A549 (cell line): ENCODE measurements at regions not wholly inside any gene's neighbourhood (a gene's known extent, or its start where the extent isn't known, plus 50 kb on each side); places are given as distances from the start of the nearest gene placed in this dataset.

Experiments used
- ATAC-seq, 2 experiments: fragments of 200-7000 bp in 1 of 2; fragments of >200 bp in 1 of 2; cut with Nextera tagmentation in 1 of 2; cut with Tn5 transposase in 1 of 2; 3 replicates each; pipeline versions ENCODE4 v1.8.0 to v1.9.1; 2018 to 2020; ENCODE audit warnings: mild to moderate bottlenecking in 1 of 2, moderate library complexity in 1 of 2
- CTCF ChIA-PET: fragments of 300-600 bp; sonication (Branson Sonifier 250); formaldehyde crosslinking; extraction: SDS; loops from one replicate; lab custom pipeline; 2021; ENCODE audit warnings: antibody characterized with exemption, inconsistent platforms; lab: Yijun Ruan, JAX
- POLR2A ChIA-PET: fragments of 350-600 bp; formaldehyde crosslinking; extraction: SDS; loops from one replicate; lab custom pipeline; 2021; ENCODE audit warnings: antibody characterized with exemption, inconsistent platforms; lab: Yijun Ruan, JAX
- DNase-seq, 2 experiments: peaks; one replicate each; pipeline versions ENCODE4 v3.0.0 to v3.0.0-alpha.2; 2011 to 2016; ENCODE audit warnings: low read depth in 1 of 2, low spot score in 1 of 2
- FAIRE-seq: peaks from 2 replicates; lab custom pipeline; 2011; peaks lifted over from hg19 to GRCh38; lab: Jason Lieb, UNC
- H3K27ac ChIP-seq, 2 experiments: fragments of >200 bp; sonication (Bioruptor Twin); formaldehyde crosslinking; 3 replicates each; pipeline ENCODE4 v1.5.1; 2016 to 2017
- H3K4me1 ChIP-seq: fragments of >200 bp; sonication (Bioruptor Twin); formaldehyde crosslinking; 3 replicates; pipeline ENCODE4 v1.6.1; 2016
- H3K4me2 ChIP-seq: fragments of >200 bp; sonication (Bioruptor Twin); formaldehyde crosslinking; 3 replicates; pipeline ENCODE4 v1.6.1; 2016
- H3K4me3 ChIP-seq: fragments of >200 bp; sonication (Bioruptor Twin); formaldehyde crosslinking; 3 replicates; pipeline ENCODE4 v1.5.1; 2016
- H3K9me3 ChIP-seq: fragments of >200 bp; sonication (Bioruptor Twin); formaldehyde crosslinking; 3 replicates; pipeline ENCODE4 v1.6.1; 2016
- CHD4 ChIP-seq: fragments of 200-600 bp; sonication (generic); IDR thresholded peaks from 2 replicates; pipeline ENCODE4 v1.6.1; 2016; ENCODE audit warnings: antibody characterized with exemption, mild to moderate bottlenecking, borderline replicate concordance
- E2F6 ChIP-seq: IDR thresholded peaks from 2 replicates; pipeline ENCODE4 v1.6.1; 2012; ENCODE audit warnings: low read depth, borderline replicate concordance
- EHMT2 ChIP-seq: fragments of 200-600 bp; sonication (generic); IDR thresholded peaks from 2 replicates; pipeline ENCODE4 v1.6.1; 2016; ENCODE audit warnings: antibody characterized with exemption, low read depth, mild to moderate bottlenecking, moderate library complexity
- ESRRA ChIP-seq: fragments of 150-350 bp; IDR thresholded peaks from 2 replicates; pipeline ENCODE4 v1.6.1; 2014; ENCODE audit warnings: mild to moderate bottlenecking, low read length, borderline replicate concordance
- FOXS1 ChIP-seq: fragments of 250-450 bp; sonication (Bioruptor Pico); IDR thresholded peaks from 2 replicates; pipeline ENCODE4 v1.5.0; 2020; ENCODE audit warnings: mild to moderate bottlenecking, moderate library complexity
- HDAC2 ChIP-seq: fragments of 200-600 bp; sonication (generic); IDR thresholded peaks from 2 replicates; pipeline ENCODE4 v1.6.1; 2016
- HEYL ChIP-seq: fragments of 250-450 bp; sonication (Bioruptor Pico); IDR thresholded peaks from 2 replicates; pipeline ENCODE4 v1.8.0; 2021; ENCODE audit warnings: mild to moderate bottlenecking, moderate library complexity
- HOXB5 ChIP-seq: fragments of 250-450 bp; sonication (Bioruptor Pico); IDR thresholded peaks from 2 replicates; pipeline ENCODE4 v1.5.0; 2020; ENCODE audit warnings: mild to moderate bottlenecking, moderate library complexity
- JUNB ChIP-seq: fragments of >200 bp; sonication (Bioruptor Twin); formaldehyde crosslinking; IDR thresholded peaks from 2 replicates; pipeline ENCODE4 v1.6.1; 2016
- KDM1A ChIP-seq: fragments of 200-600 bp; sonication (generic); IDR thresholded peaks from 2 replicates; pipeline ENCODE4 v1.6.1; 2016; ENCODE audit warnings: low read depth, mild to moderate bottlenecking
- MAZ ChIP-seq: fragments of 150-350 bp; IDR thresholded peaks from 2 replicates; pipeline ENCODE4 v1.6.1; 2014; ENCODE audit warnings: antibody characterized with exemption, low read depth, low read length, borderline replicate concordance
- NR3C1 ChIP-seq: fragments of >200 bp; sonication (Bioruptor Twin); formaldehyde crosslinking; IDR thresholded peaks from 3 replicates; pipeline ENCODE4 v1.6.1; 2017
- POLR2A ChIP-seq: IDR thresholded peaks from 2 replicates; pipeline ENCODE4 v1.6.1; 2012; ENCODE audit warnings: mild to moderate bottlenecking, low read length
- RCOR1 ChIP-seq: fragments of 150-350 bp; IDR thresholded peaks from 2 replicates; pipeline ENCODE4 v1.6.1; 2014; ENCODE audit warnings: antibody characterized with exemption, low read length, low read depth
- RFX5 ChIP-seq: fragments of 450-650 bp; IDR thresholded peaks from 2 replicates; pipeline ENCODE4 v1.7.1; 2014; ENCODE audit warnings: antibody characterized with exemption, mild to moderate bottlenecking, moderate library complexity
- TP53 ChIP-seq: fragments of 250-450 bp; sonication (Bioruptor Pico); IDR thresholded peaks from 2 replicates; pipeline ENCODE4 v1.5.0; 2021; ENCODE audit warnings: mild to moderate bottlenecking, moderate library complexity
- ZC3H11A ChIP-seq: fragments of 450-650 bp; IDR thresholded peaks from 2 replicates; pipeline ENCODE4 v1.6.1; 2014; ENCODE audit warnings: antibody characterized with exemption, mild to moderate bottlenecking
- ZNF302 ChIP-seq: fragments of 250-450 bp; sonication (Bioruptor Pico); IDR thresholded peaks from 2 replicates; pipeline ENCODE4 v1.9.0; 2021; ENCODE audit warnings: inconsistent platforms, mild to moderate bottlenecking, moderate library complexity
- WGBS: methylation state at CpG from one replicate; pipeline ENCODE4 v1.1.6; 2017; ENCODE audit errors: missing lambda C conversion rate; 5-methylcytosine and 5-hydroxymethylcytosine counted together
- TF ChIP-seq, protein P1 (sequence below): fragments of 200-600 bp; sonication (generic); IDR thresholded peaks from 2 replicates; pipeline ENCODE4 v1.6.1; 2016; ENCODE audit warnings: antibody characterized with exemption, mild to moderate bottlenecking, moderate library complexity
- TF ChIP-seq, protein P2 (sequence below): fragments of >200 bp; sonication (Bioruptor Twin); formaldehyde crosslinking; IDR thresholded peaks from 2 replicates; pipeline ENCODE4 v1.6.1; 2016

DNA sequence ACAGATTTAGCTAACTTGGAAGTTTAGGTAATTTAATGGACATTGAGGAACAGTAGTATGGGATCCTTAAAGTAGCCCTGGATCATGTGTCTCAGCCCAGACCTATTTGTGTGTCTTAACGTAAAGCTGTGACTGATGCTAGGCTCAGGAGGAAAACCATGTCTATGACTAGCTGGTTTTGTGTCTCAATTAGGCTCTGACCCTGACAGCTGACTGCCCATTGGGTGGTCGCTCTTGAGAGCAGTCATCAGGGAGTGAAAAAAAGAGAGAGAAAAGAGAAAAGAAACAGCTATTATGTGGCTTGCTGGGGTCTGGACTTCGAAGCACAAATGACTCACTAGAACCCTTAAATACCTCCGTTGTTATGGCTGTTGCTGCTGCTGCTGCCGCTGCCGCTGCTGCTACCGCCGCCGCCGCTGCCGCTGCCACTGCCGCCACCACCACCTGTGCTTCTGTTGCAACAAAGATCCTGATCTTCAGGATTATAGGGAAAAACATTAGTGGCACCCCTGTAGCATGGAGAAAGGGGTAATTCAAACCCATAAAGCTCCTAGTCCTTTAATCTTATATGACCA lies 70.7 kb downstream of the GSPT2 start:
- Histone ChIP-seq H3K4me3 (no peak overlapping the region), H3K27ac (no peak overlapping the region)
- 91% methylated on average over 12 of the region's 12 CpGs for WGBS
- POLR2A ChIA-PET, result interaction anchor here (1.5 kb wide), 1 partner anchor 79 kb away, joined by 3 read pairs; the partner anchor contains the start of gene MAGED1
- TF ChIP-seq MAZ (no peak), CHD4 (no peak)
- TF ChIP-seq, all 56 proteins: peak for 0
- Histone ChIP-seq H3K4me2 (no peak overlapping the region), H3K4me1 (no peaks in the 10 kb centered on the region), H3K9me3 (no peaks in the 10 kb centered on the region)
- FAIRE-seq (no peak), DNase-seq (no peak), ATAC-seq (no peak)
- CTCF ChIA-PET, result no interaction called here

DNA sequence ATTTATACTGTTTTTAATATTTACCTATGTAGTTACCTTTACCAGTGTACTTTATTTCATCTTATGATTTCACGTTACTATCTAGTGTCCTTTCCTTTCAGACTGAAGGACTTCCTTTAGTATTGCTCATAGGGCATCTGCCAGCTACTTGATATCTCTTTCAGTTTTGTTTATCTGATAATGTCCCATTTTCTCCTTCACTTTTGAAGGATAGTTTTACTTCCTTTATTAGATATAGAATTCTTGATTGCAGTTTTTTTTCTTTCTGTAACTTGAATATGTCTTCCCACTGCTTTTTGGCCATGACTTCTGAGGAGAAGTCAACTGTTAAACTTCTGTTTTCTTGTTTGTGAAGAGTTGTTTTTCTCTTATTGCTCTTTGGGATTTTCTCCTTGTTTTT lies 69.4 kb upstream of the MAGED1 start:
- ATAC-seq (no peak), DNase-seq (no peak), FAIRE-seq (no peak)
- Histone ChIP-seq H3K4me3 (no peak overlapping the region), H3K9me3 (no peaks in the 10 kb centered on the region), H3K27ac (no peak overlapping the region), H3K4me2 (no peak overlapping the region), H3K4me1 (no peaks in the 10 kb centered on the region)
- WGBS, result 96% methylated on average over 1 of the region's 1 CpG
- ChIA-PET POLR2A (no interaction called here), CTCF (no interaction called here)
- no peak for TF ChIP-seq HEYL (CRISPR knock-in tag)

- TF ChIP-seq HOXB5 (no peak), POLR2A (no peak), HDAC2 (no peak), ZNF302 (CRISPR knock-in tag) (no peak), FOXS1 (CRISPR knock-in tag) (no peak), RFX5 (no peak), RCOR1 (no peak), EHMT2 (no peak), NR3C1 (no peak), TP53 (CRISPR knock-in tag) (no peak), ESRRA (no peak), E2F6 (no peak), KDM1A (no peak), ZC3H11A (no peak), JUNB (no peak)
- TF ChIP-seq, protein P1, sequence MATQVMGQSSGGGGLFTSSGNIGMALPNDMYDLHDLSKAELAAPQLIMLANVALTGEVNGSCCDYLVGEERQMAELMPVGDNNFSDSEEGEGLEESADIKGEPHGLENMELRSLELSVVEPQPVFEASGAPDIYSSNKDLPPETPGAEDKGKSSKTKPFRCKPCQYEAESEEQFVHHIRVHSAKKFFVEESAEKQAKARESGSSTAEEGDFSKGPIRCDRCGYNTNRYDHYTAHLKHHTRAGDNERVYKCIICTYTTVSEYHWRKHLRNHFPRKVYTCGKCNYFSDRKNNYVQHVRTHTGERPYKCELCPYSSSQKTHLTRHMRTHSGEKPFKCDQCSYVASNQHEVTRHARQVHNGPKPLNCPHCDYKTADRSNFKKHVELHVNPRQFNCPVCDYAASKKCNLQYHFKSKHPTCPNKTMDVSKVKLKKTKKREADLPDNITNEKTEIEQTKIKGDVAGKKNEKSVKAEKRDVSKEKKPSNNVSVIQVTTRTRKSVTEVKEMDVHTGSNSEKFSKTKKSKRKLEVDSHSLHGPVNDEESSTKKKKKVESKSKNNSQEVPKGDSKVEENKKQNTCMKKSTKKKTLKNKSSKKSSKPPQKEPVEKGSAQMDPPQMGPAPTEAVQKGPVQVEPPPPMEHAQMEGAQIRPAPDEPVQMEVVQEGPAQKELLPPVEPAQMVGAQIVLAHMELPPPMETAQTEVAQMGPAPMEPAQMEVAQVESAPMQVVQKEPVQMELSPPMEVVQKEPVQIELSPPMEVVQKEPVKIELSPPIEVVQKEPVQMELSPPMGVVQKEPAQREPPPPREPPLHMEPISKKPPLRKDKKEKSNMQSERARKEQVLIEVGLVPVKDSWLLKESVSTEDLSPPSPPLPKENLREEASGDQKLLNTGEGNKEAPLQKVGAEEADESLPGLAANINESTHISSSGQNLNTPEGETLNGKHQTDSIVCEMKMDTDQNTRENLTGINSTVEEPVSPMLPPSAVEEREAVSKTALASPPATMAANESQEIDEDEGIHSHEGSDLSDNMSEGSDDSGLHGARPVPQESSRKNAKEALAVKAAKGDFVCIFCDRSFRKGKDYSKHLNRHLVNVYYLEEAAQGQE, result no peak
- TF ChIP-seq, protein P2, sequence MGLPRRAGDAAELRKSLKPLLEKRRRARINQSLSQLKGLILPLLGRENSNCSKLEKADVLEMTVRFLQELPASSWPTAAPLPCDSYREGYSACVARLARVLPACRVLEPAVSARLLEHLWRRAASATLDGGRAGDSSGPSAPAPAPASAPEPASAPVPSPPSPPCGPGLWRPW, result no peak
- ChIA-PET CTCF (no interaction called here), POLR2A (no interaction called here)
- no peaks in the 10 kb centered on the region for H3K4me1 ChIP-seq
- H3K4me2 ChIP-seq, result no peak overlapping the region
- H3K27ac ChIP-seq, result no peak overlapping the region
- no peaks in the 10 kb centered on the region for H3K9me3 ChIP-seq
- ATAC-seq, result no peak
- WGBS, result 86% methylated on average over 3 of the region's 3 CpGs
- no peak for DNase-seq
- FAIRE-seq, result no peak
- H3K4me3 ChIP-seq, result no peak overlapping the region
Observed at GRCh38 chrX:51825436-51825835, 68.0 kb upstream of the MAGED1 start.
